Fibroblast of lung (primary cell): ENCODE measurements at regions not wholly inside any gene's neighbourhood (a gene's known extent, or its start where the extent isn't known, plus 50 kb on each side); places are given as distances from the start of the nearest gene placed in this dataset.

Experiments
- DNase-seq, 2 donors: peaks; one replicate each; pipeline versions ENCODE4 v3.0.0 to v3.0.0-alpha.2; 2010; ENCODE audit warnings: low read depth in 2 of 2
- H2AFZ ChIP-seq: 2 replicates; pipeline ENCODE4 v1.5.1; 2012; ENCODE audit warnings: low read length, control low read depth, inconsistent platforms
- H3K27ac ChIP-seq: 2 replicates; pipeline ENCODE4 v1.5.1; 2011; ENCODE audit warnings: low read length, control low read depth; ENCODE audit not compliant: insufficient read depth
- H3K27me3 ChIP-seq: 2 replicates; pipeline ENCODE4 v1.5.1; 2011; ENCODE audit warnings: mild to moderate bottlenecking, low read length; ENCODE audit not compliant: control insufficient read depth, insufficient read depth
- H3K36me3 ChIP-seq: 2 replicates; pipeline ENCODE4 v1.5.1; 2011; ENCODE audit warnings: low read length; ENCODE audit not compliant: control insufficient read depth, insufficient read depth
- H3K4me1 ChIP-seq: 2 replicates; pipeline ENCODE4 v1.5.1; 2011; ENCODE audit warnings: low read length; ENCODE audit not compliant: control insufficient read depth, insufficient read depth; ENCODE audit errors: extremely low read depth
- H3K4me2 ChIP-seq: 2 replicates; pipeline ENCODE4 v1.5.1; 2011; ENCODE audit warnings: low read length, control low read depth; ENCODE audit not compliant: insufficient read depth; ENCODE audit errors: extremely low read depth
- H3K4me3 ChIP-seq, 4 experiments: fragments of 200-600 bp in 1 of 4; sonication (generic) in 1 of 4; replicated peaks in 1 of 4; 2 replicates each; pipeline ENCODE4 v1.5.1; 2011 to 2016; ENCODE audit warnings: low read length in 4 of 4, low read depth in 3 of 4, mild to moderate bottlenecking in 3 of 4, control low read depth in 2 of 4, inconsistent platforms in 1 of 4, mixed read lengths in 1 of 4; ENCODE audit not compliant: insufficient read depth in 1 of 4; ENCODE audit errors: control extremely low read depth in 1 of 4
- H3K79me2 ChIP-seq: 2 replicates; pipeline ENCODE4 v1.5.1; 2012; ENCODE audit warnings: mild to moderate bottlenecking, low read length, inconsistent platforms; ENCODE audit not compliant: control insufficient read depth, insufficient read depth
- H3K9ac ChIP-seq: 2 replicates; pipeline ENCODE4 v1.5.1; 2011; ENCODE audit warnings: mild to moderate bottlenecking, low read length, control low read depth; ENCODE audit not compliant: insufficient read depth
- H3K9me3 ChIP-seq: 2 replicates; pipeline ENCODE4 v1.5.1; 2012; ENCODE audit warnings: low read depth, low read length; ENCODE audit not compliant: control insufficient read depth, insufficient read depth
- H4K20me1 ChIP-seq: 2 replicates; pipeline ENCODE4 v1.5.1; 2011; ENCODE audit warnings: low read length; ENCODE audit not compliant: control insufficient read depth, insufficient read depth; ENCODE audit errors: extremely low read depth
- CTCF ChIP-seq, 2 donors: IDR thresholded peaks in 1 of 2; conservative IDR thresholded peaks in 1 of 2; 1 replicate in 1 of 2; 2 replicates in 1 of 2; pipeline ENCODE4 v1.5.1; 2011 to 2012; ENCODE audit warnings: low read length in 2 of 2, control low read depth in 1 of 2, inconsistent platforms in 1 of 2, low read depth in 1 of 2, mild to moderate bottlenecking in 1 of 2
- EZH2 ChIP-seq: IDR thresholded peaks from 2 replicates; pipeline ENCODE4 v1.5.1; 2012; ENCODE audit warnings: low read length, control low read depth, mild to moderate bottlenecking; ENCODE audit errors: missing control alignments

- H3K27me3 ChIP-seq = no peaks in the 10 kb centered on the region
- no peak overlapping the region for H3K9ac ChIP-seq
- no peaks in the 10 kb centered on the region for H3K79me2 ChIP-seq
- no peak overlapping the region for H2AFZ ChIP-seq
- no peak for TF ChIP-seq EZH2
- TF ChIP-seq CTCF (conservative IDR thresholded peaks at IDR 0.05 in 1 of 2, IDR thresholded peaks at IDR 0.05 in 1 of 2; ENCODE audit: low read depth in 1 of 2, low read length in 2 of 2) = no peak
- no peak overlapping the region for H3K4me3 ChIP-seq
- no peak overlapping the region for H3K4me2 ChIP-seq
- H3K27ac ChIP-seq = no peak overlapping the region
- no peaks in the 10 kb centered on the region for H3K4me1 ChIP-seq
- no peaks in the 10 kb centered on the region for H3K36me3 ChIP-seq
- DNase-seq = no peak
- H3K9me3 ChIP-seq = no peaks in the 10 kb centered on the region
- no peaks in the 10 kb centered on the region for H4K20me1 ChIP-seq
These were observed 158.5 kb downstream of the TANC2 start for GRCh38 chr17:63124536-63124935.

GRCh38 chr17:63124958-63125357 lies 158.9 kb downstream of the TANC2 start:
- no peaks in the 10 kb centered on the region for H3K36me3 ChIP-seq
- H3K79me2 ChIP-seq = no peaks in the 10 kb centered on the region
- H3K27me3 ChIP-seq = no peaks in the 10 kb centered on the region
- H3K4me3 ChIP-seq = no peak overlapping the region
- no peak overlapping the region for H2AFZ ChIP-seq
- no peaks in the 10 kb centered on the region for H4K20me1 ChIP-seq
- H3K9me3 ChIP-seq = no peaks in the 10 kb centered on the region
- H3K9ac ChIP-seq = no peak overlapping the region
- H3K4me2 ChIP-seq = no peak overlapping the region
- H3K4me1 ChIP-seq = no peaks in the 10 kb centered on the region
- TF ChIP-seq CTCF (conservative IDR thresholded peaks at IDR 0.05 in 1 of 2, IDR thresholded peaks at IDR 0.05 in 1 of 2; ENCODE audit: low read depth in 1 of 2, low read length in 2 of 2) = no peak
- TF ChIP-seq EZH2 = no peak
- no peak overlapping the region for H3K27ac ChIP-seq
- DNase-seq = no peak

GRCh38 chr17:63125987-63126386 lies 160.0 kb downstream of the TANC2 start:
- Histone ChIP-seq H3K27ac (no peak overlapping the region), H3K36me3 (no peaks in the 10 kb centered on the region), H3K9me3 (no peaks in the 10 kb centered on the region), H3K27me3 (no peaks in the 10 kb centered on the region), H3K4me1 (no peaks in the 10 kb centered on the region), H3K79me2 (no peaks in the 10 kb centered on the region), H3K4me2 (no peak overlapping the region), H2AFZ (no peak overlapping the region), H3K9ac (no peak overlapping the region), H4K20me1 (no peaks in the 10 kb centered on the region), H3K4me3 (no peak overlapping the region)
- TF ChIP-seq EZH2 = no peak
- DNase-seq = no peak

- H3K4me2 ChIP-seq = no peak overlapping the region
- no peaks in the 10 kb centered on the region for H3K79me2 ChIP-seq
These were observed 160.6 kb downstream of the TANC2 start for GRCh38 chr17:63126607-63127006.

More at GRCh38 chr17:63126607-63127006, 160.6 kb downstream of the TANC2 start:
- Histone ChIP-seq H3K36me3 (no peaks in the 10 kb centered on the region), H3K27me3 (no peaks in the 10 kb centered on the region), H3K4me3 (no peak overlapping the region), H3K9ac (no peak overlapping the region), H3K9me3 (no peaks in the 10 kb centered on the region), H2AFZ (no peak overlapping the region), H3K27ac (no peak overlapping the region), H4K20me1 (no peaks in the 10 kb centered on the region), H3K4me1 (no peaks in the 10 kb centered on the region)
- DNase-seq = no peak
- TF ChIP-seq CTCF (conservative IDR thresholded peaks at IDR 0.05 in 1 of 2, IDR thresholded peaks at IDR 0.05 in 1 of 2; ENCODE audit: low read depth in 1 of 2, low read length in 2 of 2) (no peak), EZH2 (no peak)
